ENCODE measurements at regions not wholly inside any gene's neighbourhood (a gene's known extent, or its start where the extent isn't known, plus 50 kb on each side); places are given as distances from the start of the nearest gene placed in this dataset.

DNA sequence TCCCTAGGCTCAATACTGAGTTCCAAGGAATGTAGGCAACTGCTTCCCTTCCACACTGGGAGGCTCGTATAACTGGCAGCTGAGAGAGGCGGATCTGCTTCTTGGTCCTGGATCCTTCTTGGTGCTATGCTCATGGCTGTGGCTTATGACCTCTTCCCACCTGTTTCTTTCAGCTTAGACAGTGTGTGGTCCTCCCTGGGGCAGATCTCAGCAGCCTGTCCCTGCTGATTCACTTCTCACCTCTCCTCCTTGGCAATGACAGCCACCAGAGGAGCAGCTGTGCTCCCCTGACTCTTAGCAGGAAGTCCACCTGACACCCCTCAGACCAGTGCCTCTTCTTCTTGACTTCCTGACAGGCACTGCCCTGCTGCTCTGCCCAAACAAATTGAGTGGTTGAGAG, 75.1 kb upstream of the PTGFRN start:
- TF ChIP-seq GABPA (IDR thresholded peaks at IDR 0.05 in 1 of 2, conservative IDR thresholded peaks at IDR 0.05 in 1 of 2) (no peak), CTCF (IDR thresholded peaks at IDR 0.05; ENCODE audit: low read depth, low read length, missing input control) (no peak), TAF1 (conservative IDR thresholded peaks at IDR 0.05) (no peak), RAD21 (IDR thresholded peaks at IDR 0.05) (no peak), JUND (IDR thresholded peaks at IDR 0.05) (no peak), YY1 (IDR thresholded peaks at IDR 0.05) (no peak), FOXA1 (IDR thresholded peaks at IDR 0.05) (no peak), RXRA (IDR thresholded peaks at IDR 0.05) (no peak), EGR1 (IDR thresholded peaks at IDR 0.05; ENCODE audit: low read depth in 2 of 2) (no peak)
- TF ChIP-seq, protein P1, sequence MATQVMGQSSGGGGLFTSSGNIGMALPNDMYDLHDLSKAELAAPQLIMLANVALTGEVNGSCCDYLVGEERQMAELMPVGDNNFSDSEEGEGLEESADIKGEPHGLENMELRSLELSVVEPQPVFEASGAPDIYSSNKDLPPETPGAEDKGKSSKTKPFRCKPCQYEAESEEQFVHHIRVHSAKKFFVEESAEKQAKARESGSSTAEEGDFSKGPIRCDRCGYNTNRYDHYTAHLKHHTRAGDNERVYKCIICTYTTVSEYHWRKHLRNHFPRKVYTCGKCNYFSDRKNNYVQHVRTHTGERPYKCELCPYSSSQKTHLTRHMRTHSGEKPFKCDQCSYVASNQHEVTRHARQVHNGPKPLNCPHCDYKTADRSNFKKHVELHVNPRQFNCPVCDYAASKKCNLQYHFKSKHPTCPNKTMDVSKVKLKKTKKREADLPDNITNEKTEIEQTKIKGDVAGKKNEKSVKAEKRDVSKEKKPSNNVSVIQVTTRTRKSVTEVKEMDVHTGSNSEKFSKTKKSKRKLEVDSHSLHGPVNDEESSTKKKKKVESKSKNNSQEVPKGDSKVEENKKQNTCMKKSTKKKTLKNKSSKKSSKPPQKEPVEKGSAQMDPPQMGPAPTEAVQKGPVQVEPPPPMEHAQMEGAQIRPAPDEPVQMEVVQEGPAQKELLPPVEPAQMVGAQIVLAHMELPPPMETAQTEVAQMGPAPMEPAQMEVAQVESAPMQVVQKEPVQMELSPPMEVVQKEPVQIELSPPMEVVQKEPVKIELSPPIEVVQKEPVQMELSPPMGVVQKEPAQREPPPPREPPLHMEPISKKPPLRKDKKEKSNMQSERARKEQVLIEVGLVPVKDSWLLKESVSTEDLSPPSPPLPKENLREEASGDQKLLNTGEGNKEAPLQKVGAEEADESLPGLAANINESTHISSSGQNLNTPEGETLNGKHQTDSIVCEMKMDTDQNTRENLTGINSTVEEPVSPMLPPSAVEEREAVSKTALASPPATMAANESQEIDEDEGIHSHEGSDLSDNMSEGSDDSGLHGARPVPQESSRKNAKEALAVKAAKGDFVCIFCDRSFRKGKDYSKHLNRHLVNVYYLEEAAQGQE (IDR thresholded peaks at IDR 0.05), result no peak
- TF ChIP-seq, protein P2, sequence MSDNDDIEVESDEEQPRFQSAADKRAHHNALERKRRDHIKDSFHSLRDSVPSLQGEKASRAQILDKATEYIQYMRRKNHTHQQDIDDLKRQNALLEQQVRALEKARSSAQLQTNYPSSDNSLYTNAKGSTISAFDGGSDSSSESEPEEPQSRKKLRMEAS (IDR thresholded peaks at IDR 0.05), result no peak
- TF ChIP-seq, protein P3, sequence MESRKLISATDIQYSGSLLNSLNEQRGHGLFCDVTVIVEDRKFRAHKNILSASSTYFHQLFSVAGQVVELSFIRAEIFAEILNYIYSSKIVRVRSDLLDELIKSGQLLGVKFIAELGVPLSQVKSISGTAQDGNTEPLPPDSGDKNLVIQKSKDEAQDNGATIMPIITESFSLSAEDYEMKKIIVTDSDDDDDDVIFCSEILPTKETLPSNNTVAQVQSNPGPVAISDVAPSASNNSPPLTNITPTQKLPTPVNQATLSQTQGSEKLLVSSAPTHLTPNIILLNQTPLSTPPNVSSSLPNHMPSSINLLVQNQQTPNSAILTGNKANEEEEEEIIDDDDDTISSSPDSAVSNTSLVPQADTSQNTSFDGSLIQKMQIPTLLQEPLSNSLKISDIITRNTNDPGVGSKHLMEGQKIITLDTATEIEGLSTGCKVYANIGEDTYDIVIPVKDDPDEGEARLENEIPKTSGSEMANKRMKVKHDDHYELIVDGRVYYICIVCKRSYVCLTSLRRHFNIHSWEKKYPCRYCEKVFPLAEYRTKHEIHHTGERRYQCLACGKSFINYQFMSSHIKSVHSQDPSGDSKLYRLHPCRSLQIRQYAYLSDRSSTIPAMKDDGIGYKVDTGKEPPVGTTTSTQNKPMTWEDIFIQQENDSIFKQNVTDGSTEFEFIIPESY (IDR thresholded peaks at IDR 0.05), result no peak
